Spleen (tissue), 11 donors: ENCODE measurements at regions not wholly inside any gene's neighbourhood (a gene's known extent, or its start where the extent isn't known, plus 50 kb on each side); places are given as distances from the start of the nearest gene placed in this dataset.

ENCODE experiments used
- DNase-seq: peaks from one replicate; pipeline ENCODE4 v3.0.0-alpha.2; 2020
- H3K27ac ChIP-seq, 8 donors: fragments of 200-600 bp; sonication (generic) in 7 of 8; 1 replicate in 4 of 8; 2 replicates in 4 of 8; pipeline versions ENCODE4 v1.5.0 to v1.8.0; 2016 to 2021; ENCODE audit warnings: inconsistent platforms in 4 of 8, mild to moderate bottlenecking in 4 of 8, moderate library complexity in 1 of 8
- H3K27me3 ChIP-seq, 7 donors: fragments of 200-600 bp; sonication (generic) in 6 of 7; replicated peaks in 1 of 7; 1 replicate in 4 of 7; 2 replicates in 3 of 7; pipeline versions ENCODE4 v1.5.0 to v1.8.0; 2016 to 2021; ENCODE audit warnings: inconsistent platforms in 3 of 7, mild to moderate bottlenecking in 1 of 7
- H3K36me3 ChIP-seq, 6 donors: fragments of 200-600 bp; sonication (generic) in 5 of 6; 1 replicate in 4 of 6; 2 replicates in 2 of 6; pipeline versions ENCODE4 v1.5.0 to v1.8.0; 2016 to 2021; ENCODE audit warnings: inconsistent platforms in 2 of 6
- H3K4me1 ChIP-seq, 6 donors: fragments of 200-600 bp; sonication (generic) in 5 of 6; 1 replicate in 3 of 6; 2 replicates in 3 of 6; pipeline versions ENCODE4 v1.5.0 to v1.8.0; 2016 to 2021; ENCODE audit warnings: inconsistent platforms in 3 of 6
- H3K4me3 ChIP-seq, 8 donors: fragments of 200-600 bp; sonication (generic) in 7 of 8; 1 replicate in 4 of 8; 2 replicates in 4 of 8; pipeline versions ENCODE4 v1.5.0 to v1.8.0; 2016 to 2021; ENCODE audit warnings: inconsistent platforms in 4 of 8, mild to moderate bottlenecking in 4 of 8, moderate library complexity in 2 of 8
- H3K9me3 ChIP-seq, 8 donors: fragments of 200-600 bp; sonication (generic) in 7 of 8; 1 replicate in 4 of 8; 2 replicates in 4 of 8; pipeline versions ENCODE4 v1.5.0 to v1.8.0; 2016 to 2021; ENCODE audit warnings: inconsistent platforms in 4 of 8
- CTCF ChIP-seq, 11 experiments: fragments of 200-600 bp in 7 of 11; fragments of 450-650 bp in 4 of 11; sonication (generic) in 4 of 11; IDR thresholded peaks in 8 of 11; conservative IDR thresholded peaks in 3 of 11; 1 replicate in 7 of 11; 2 replicates in 4 of 11; pipeline versions ENCODE4 v1.4.0 to v1.8.0; 2016 to 2021; ENCODE audit warnings: antibody characterized with exemption in 11 of 11, inconsistent platforms in 4 of 11, mild to moderate bottlenecking in 1 of 11
- POLR2A ChIP-seq, 3 donors: fragments of 450-650 bp; IDR thresholded peaks; one replicate each; pipeline ENCODE4 v1.5.1; 2017; ENCODE audit warnings: antibody characterized with exemption in 3 of 3, mild to moderate bottlenecking in 1 of 3
- POLR2AphosphoS5 ChIP-seq, 3 donors: sonication (generic); formaldehyde crosslinking; IDR thresholded peaks; one replicate each; pipeline ENCODE4 v1.5.1; 2017; ENCODE audit warnings: antibody characterized with exemption in 3 of 3
- WGBS, 5 donors: extraction: QIAGEN DNeasy Blood & Tissue Kit in 3 of 5; methylation state at CpG; one replicate each; pipeline versions ENCODE4 v1.1.5 to v1.1.7; 2013 to 2018; 5-methylcytosine and 5-hydroxymethylcytosine counted together
- intact Hi-C: fragments of 100-400 bp; cut with DNase I; formaldehyde crosslinking; loops from one replicate; pipeline ENCODE4 v1.15.0; 2023; ENCODE audit warnings: low total_unique reads
- donor health status: healthy with polysubstance abuse.
- donor health status: DM: no; HTN: no; CAD: no; lungs with moderate emphysema.
- donor health status: DM: no; HTN: no; CAD: no.
- donor health status: Bipolar disorder and iron deficiency.
- donor health status: healthy.
- donor health status: DM: no; HTN: no; CAD: no.
- donor health status: DM: yes; HTN: yes; CAD: no.

DNA sequence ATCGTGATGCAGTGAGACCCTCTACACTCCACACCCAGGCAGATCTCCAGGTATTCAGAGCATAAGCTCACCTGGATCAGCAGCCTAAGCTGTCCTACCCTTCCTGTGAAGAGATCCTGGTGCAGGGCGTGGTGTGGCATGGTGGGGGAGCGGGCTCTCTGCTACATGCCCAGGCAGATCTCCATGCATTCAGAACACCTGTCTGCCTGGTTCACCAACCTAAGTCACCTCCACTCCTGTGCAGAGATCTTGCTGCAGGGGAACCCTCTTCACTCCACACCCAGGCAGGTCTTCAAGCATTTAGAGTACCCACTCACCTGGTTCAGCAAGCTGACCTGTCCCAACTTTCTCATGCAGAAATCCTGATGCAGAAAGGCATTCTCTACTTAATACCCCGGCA, 394.4 kb upstream of the SEMA3A start:
- no peaks in the 10 kb centered on the region for H3K36me3 ChIP-seq
- intact Hi-C loops: no loop called here
- peak; percentile 41 for DNase-seq
- H3K9me3 ChIP-seq: peaks cover 0 to 33% (median 0%) of the 10 kb centered on the region in 8 donors
- WGBS, 5 donors: 80 to 96% (median 87%) methylated on average over 4 of the region's 4 CpGs
- H3K4me3 ChIP-seq: no peak overlapping the region
- no peaks in the 10 kb centered on the region for H3K27me3 ChIP-seq
- no peak overlapping the region for H3K27ac ChIP-seq
- no peak for TF ChIP-seq CTCF (IDR thresholded peaks at IDR 0.05 in 8 of 11, conservative IDR thresholded peaks at IDR 0.05 in 3 of 11)
- TF ChIP-seq POLR2AphosphoS5 (IDR thresholded peaks at IDR 0.05): no peak
- TF ChIP-seq POLR2A (IDR thresholded peaks at IDR 0.05): no peak
- H3K4me1 ChIP-seq: no peaks in the 10 kb centered on the region

- Histone ChIP-seq H3K9me3 (no peaks in the 10 kb centered on the region), H3K27ac (no peak overlapping the region), H3K4me1 (no peaks in the 10 kb centered on the region), H3K36me3 (no peaks in the 10 kb centered on the region), H3K4me3 (no peak overlapping the region), H3K27me3 (no peaks in the 10 kb centered on the region)
- intact Hi-C loops: no loop called here
- WGBS, 5 donors: 78 to 82% (median 80%) methylated on average over 4 of the region's 4 CpGs
- no peak for DNase-seq
- TF ChIP-seq POLR2AphosphoS5 (IDR thresholded peaks at IDR 0.05) (no peak), POLR2A (IDR thresholded peaks at IDR 0.05) (no peak), CTCF (IDR thresholded peaks at IDR 0.05 in 8 of 11, conservative IDR thresholded peaks at IDR 0.05 in 3 of 11) (no peak)
These were observed 388.7 kb upstream of the SEMA3A start for GRCh38 chr7:84583331-84583730.

DNA sequence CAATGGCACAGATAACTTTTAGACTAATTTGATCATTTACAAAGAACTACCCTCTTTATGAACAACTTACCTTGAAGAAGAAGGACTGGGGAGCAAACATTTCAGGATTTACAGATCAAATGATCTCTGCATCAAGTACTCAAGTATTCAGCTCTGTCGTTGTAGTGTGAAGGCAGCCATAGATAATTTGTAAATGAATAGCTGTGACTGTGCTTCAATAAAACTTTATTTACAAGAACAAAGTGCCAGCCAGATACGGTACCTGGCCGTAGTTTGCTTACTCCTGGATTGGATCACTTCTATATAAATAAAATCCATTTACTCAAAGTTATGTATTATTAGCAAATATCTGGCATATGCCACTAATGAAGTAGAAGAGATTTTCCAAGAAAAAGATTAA, 388.2 kb upstream of the SEMA3A start:
- no peak overlapping the region for H3K4me3 ChIP-seq
- intact Hi-C loops: no loop called here
- no peak for TF ChIP-seq POLR2AphosphoS5 (IDR thresholded peaks at IDR 0.05)
- no peak for TF ChIP-seq CTCF (IDR thresholded peaks at IDR 0.05 in 8 of 11, conservative IDR thresholded peaks at IDR 0.05 in 3 of 11)
- TF ChIP-seq POLR2A (IDR thresholded peaks at IDR 0.05): no peak
- no peaks in the 10 kb centered on the region for H3K36me3 ChIP-seq
- no peaks in the 10 kb centered on the region for H3K27me3 ChIP-seq
- no peaks in the 10 kb centered on the region for H3K4me1 ChIP-seq
- no peaks in the 10 kb centered on the region for H3K9me3 ChIP-seq
- WGBS, 5 donors: 86 to 94% (median 88%) methylated on average over 3 of the region's 3 CpGs
- H3K27ac ChIP-seq: no peak overlapping the region
- DNase-seq: no peak

DNA sequence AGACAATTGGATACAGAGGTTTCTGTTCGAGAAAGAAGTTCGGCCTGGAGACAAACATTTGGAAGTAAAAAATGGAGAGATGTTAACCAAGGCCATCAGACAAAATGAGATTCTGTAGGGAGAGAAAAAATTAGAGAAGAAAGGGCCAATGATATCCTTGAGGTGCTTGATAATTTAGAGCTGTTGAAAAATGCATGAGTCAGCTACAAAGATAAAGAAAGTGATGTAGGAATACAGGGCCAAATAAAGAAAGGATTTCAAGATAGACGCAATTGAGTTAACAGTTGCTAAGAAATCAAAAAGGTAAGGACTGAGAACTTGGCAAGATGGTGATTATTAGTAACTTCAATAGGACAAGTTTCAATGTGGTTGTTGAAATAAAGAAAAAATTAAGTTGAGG, 384.2 kb upstream of the SEMA3A start:
- intact Hi-C loops: no loop called here
- WGBS, 5 donors: 89 to 97% (median 92%) methylated on average over 3 of the region's 3 CpGs

More for the DNA sequence above, 384.2 kb upstream of the SEMA3A start:
- no peak for DNase-seq
- Histone ChIP-seq H3K9me3 (no peaks in the 10 kb centered on the region), H3K4me3 (no peak overlapping the region), H3K36me3 (no peaks in the 10 kb centered on the region), H3K27me3 (no peaks in the 10 kb centered on the region), H3K4me1 (no peaks in the 10 kb centered on the region), H3K27ac (no peak overlapping the region)
- TF ChIP-seq CTCF (IDR thresholded peaks at IDR 0.05 in 8 of 11, conservative IDR thresholded peaks at IDR 0.05 in 3 of 11) (no peak), POLR2AphosphoS5 (IDR thresholded peaks at IDR 0.05) (no peak), POLR2A (IDR thresholded peaks at IDR 0.05) (no peak)
